Frontal cortex (tissue), 3 donors: ENCODE measurements at regions not wholly inside any gene's neighbourhood (a gene's known extent, or its start where the extent isn't known, plus 50 kb on each side); places are given as distances from the start of the nearest gene placed in this dataset.
"Not testable (repeated sequence)": the region's sequence is repeated elsewhere in the genome, so short reads cannot be mapped to it uniquely, and the experiment has no call there.

Source experiments
- DNase-seq, 2 donors: peaks; one replicate each; pipeline ENCODE4 v3.0.0; 2012; ENCODE audit warnings: low spot score in 2 of 2
- FAIRE-seq: peaks from 2 replicates; lab custom pipeline; 2012; peaks lifted over from hg19 to GRCh38; lab: Jason Lieb, UNC
- donor health status: control.
- donor health status: control.
- donor health status: control.

- DNase-seq, result no peak
- FAIRE-seq, result no peak
Observed at GRCh38 chr2:39487398-39488250, 50.5 kb upstream of the MAP4K3 start.

- DNase-seq (no peak), FAIRE-seq (no peak)
Observed at GRCh38 chr2:39488450-39488849, 51.4 kb upstream of the MAP4K3 start.

GRCh38 chr2:39490586-39490985 lies 53.5 kb upstream of the MAP4K3 start:
- DNase-seq (no peak), FAIRE-seq (no peak)

GRCh38 chr2:39491653-39492052 lies 54.6 kb upstream of the MAP4K3 start:
- FAIRE-seq (no peak), DNase-seq (no peak)

GRCh38 chr2:39492095-39492590 lies 55.1 kb upstream of the MAP4K3 start:
- DNase-seq, result no peak
- no peak for FAIRE-seq

- FAIRE-seq (no peak), DNase-seq (no peak)
Observed at GRCh38 chr2:39492716-39493115, 55.6 kb upstream of the MAP4K3 start.

- no peak for DNase-seq
Observed at GRCh38 chr2:39494784-39495251, 57.7 kb upstream of the MAP4K3 start.

GRCh38 chr2:39497082-39497801 lies 60.2 kb upstream of the MAP4K3 start:
- no peak for DNase-seq

More at GRCh38 chr2:39494784-39495251, 57.7 kb upstream of the MAP4K3 start:
- FAIRE-seq, result no peak

GRCh38 chr2:39498176-39498575 lies 61.1 kb upstream of the MAP4K3 start:
- FAIRE-seq, DNase-seq: not testable (repeated sequence)

More at GRCh38 chr2:39497082-39497801, 60.2 kb upstream of the MAP4K3 start:
- no peak for FAIRE-seq

- DNase-seq (no peak), FAIRE-seq (no peak)
Observed at GRCh38 chr2:39498786-39499185, 61.7 kb upstream of the MAP4K3 start.

GRCh38 chr2:39499336-39499735 lies 62.3 kb upstream of the MAP4K3 start:
- no peak for FAIRE-seq
- DNase-seq, result no peak

- DNase-seq, result no peak
- FAIRE-seq, result no peak
Observed at GRCh38 chr2:39501412-39501811, 64.3 kb upstream of the MAP4K3 start.

GRCh38 chr2:39503277-39503676 lies 66.2 kb upstream of the MAP4K3 start:
- no peak for FAIRE-seq
- no peak for DNase-seq

- DNase-seq, result no peak
- no peak for FAIRE-seq
Observed at GRCh38 chr2:39504790-39505335, 67.8 kb upstream of the MAP4K3 start.

GRCh38 chr2:39506215-39506614 lies 69.1 kb upstream of the MAP4K3 start:
- FAIRE-seq (no peak), DNase-seq (no peak)

GRCh38 chr2:39508198-39508597 lies 71.1 kb upstream of the MAP4K3 start:
- no peak for DNase-seq
- FAIRE-seq, result no peak

- no peak for FAIRE-seq
Observed at GRCh38 chr2:39510140-39510539, 73.1 kb upstream of the MAP4K3 start.

GRCh38 chr2:39511219-39511604 lies 74.1 kb upstream of the MAP4K3 start:
- no peak for FAIRE-seq
- no peak for DNase-seq

More at GRCh38 chr2:39510140-39510539, 73.1 kb upstream of the MAP4K3 start:
- no peak for DNase-seq

GRCh38 chr2:39511605-39512433 lies 74.7 kb upstream of the MAP4K3 start:
- FAIRE-seq, result no peak
- no peak for DNase-seq
